GM10266 (cell line): ENCODE measurements at regions not wholly inside any gene's neighbourhood (a gene's known extent, or its start where the extent isn't known, plus 50 kb on each side); places are given as distances from the start of the nearest gene placed in this dataset.

Source experiments
- DNase-seq: peaks from one replicate; pipeline ENCODE4 v3.0.0; 2012; ENCODE audit errors: extremely low spot score
- CTCF ChIP-seq: IDR thresholded peaks from 2 replicates; pipeline ENCODE4 v1.5.1; 2012; ENCODE audit warnings: mild to moderate bottlenecking, low read depth; ENCODE audit not compliant: control insufficient read depth, insufficient read depth; ENCODE audit errors: missing control alignments

GRCh38 chr11:116596346-116597260 lies 176.2 kb downstream of the BUD13 start:
- no peak for DNase-seq
- TF ChIP-seq CTCF: no peak

- no peak for TF ChIP-seq CTCF
- DNase-seq: no peak
Observed at GRCh38 chr11:116595305-116595880, 177.4 kb downstream of the BUD13 start.

GRCh38 chr11:116590844-116591570 lies 181.8 kb downstream of the BUD13 start:
- no peak for DNase-seq
- TF ChIP-seq CTCF: no peak

- TF ChIP-seq CTCF: no peak
- DNase-seq: no peak
Observed at GRCh38 chr11:116589402-116589801, 183.4 kb downstream of the BUD13 start.

- TF ChIP-seq CTCF: no peak
- no peak for DNase-seq
Observed at GRCh38 chr11:116586392-116586791, 186.4 kb downstream of the BUD13 start.

- TF ChIP-seq CTCF: no peak
- DNase-seq: no peak
Observed at GRCh38 chr11:116582571-116582970, 190.2 kb downstream of the BUD13 start.
